NB4 (cell line): ENCODE measurements at regions not wholly inside any gene's neighbourhood (a gene's known extent, or its start where the extent isn't known, plus 50 kb on each side); places are given as distances from the start of the nearest gene placed in this dataset.
"Not testable (repeated sequence)": the region's sequence is repeated elsewhere in the genome, so short reads cannot be mapped to it uniquely, and the experiment has no call there.

Experiments
- DNase-seq: peaks from one replicate; pipeline ENCODE4 v3.0.0; 2010; ENCODE audit warnings: low read depth
- H3K4me3 ChIP-seq: one replicate; pipeline ENCODE4 v1.5.1; 2011; ENCODE audit warnings: mild to moderate bottlenecking, low read depth, low read length, moderate library complexity
- MAX ChIP-seq: IDR thresholded peaks from 2 replicates; pipeline ENCODE4 v1.6.1; 2011; ENCODE audit warnings: low read depth, low read length
- MYC ChIP-seq: IDR thresholded peaks from 2 replicates; pipeline ENCODE4 v1.6.1; 2011; ENCODE audit warnings: low read depth, low read length
- POLR2A ChIP-seq: IDR thresholded peaks from 2 replicates; pipeline ENCODE4 v1.6.1; 2011; ENCODE audit warnings: mild to moderate bottlenecking; ENCODE audit not compliant: insufficient read length; ENCODE audit errors: extremely low read depth
- TF ChIP-seq, protein P1 (sequence below): IDR thresholded peaks from one replicate; pipeline ENCODE4 v1.5.1; 2012; ENCODE audit warnings: low read depth, low read length

- not testable (repeated sequence) for DNase-seq, H3K4me3 ChIP-seq
Measured at GRCh38 chr5:100359998-100360397, 175.2 kb upstream of the FAM174A start.

DNA sequence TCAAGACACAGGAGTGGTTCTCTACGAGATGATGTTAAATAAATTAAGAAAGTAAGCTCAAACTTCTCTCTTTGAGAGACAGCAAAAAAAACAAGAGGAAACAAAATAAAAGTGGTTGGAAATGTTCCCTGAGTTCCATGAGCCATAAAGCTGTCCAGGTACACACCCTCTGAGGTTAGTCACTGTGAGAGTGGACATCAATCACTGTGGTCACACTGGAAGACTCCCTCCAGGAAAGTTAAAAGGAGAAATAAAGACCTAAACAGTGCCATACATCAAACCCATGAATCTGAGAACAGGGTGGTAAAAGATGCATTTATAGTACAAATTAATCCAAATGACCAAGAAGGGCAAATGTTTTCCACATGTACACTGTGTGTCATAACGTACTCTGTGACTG lies 188.9 kb upstream of the FAM174A start:
- not testable (repeated sequence) for DNase-seq, H3K4me3 ChIP-seq

DNA sequence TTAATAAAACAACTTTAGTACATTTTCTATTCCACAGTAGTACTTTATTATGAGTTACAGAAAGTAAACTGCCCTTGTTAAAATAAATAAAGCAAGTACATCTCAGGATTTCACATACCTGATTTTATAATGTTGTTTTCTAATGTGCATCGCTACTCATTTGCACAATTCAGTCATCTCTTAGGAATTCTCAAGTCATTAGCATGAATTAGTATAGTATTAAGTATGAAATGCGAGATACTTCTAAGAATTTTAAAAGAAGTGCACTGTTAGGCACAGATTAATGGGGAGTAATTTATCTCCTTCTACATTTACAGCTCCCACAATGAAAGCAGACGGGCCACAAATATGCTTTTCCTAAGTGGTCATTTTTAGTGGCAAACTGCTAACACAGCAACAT lies 193.7 kb upstream of the FAM174A start:
- H3K4me3 ChIP-seq, DNase-seq: not testable (repeated sequence)

DNA sequence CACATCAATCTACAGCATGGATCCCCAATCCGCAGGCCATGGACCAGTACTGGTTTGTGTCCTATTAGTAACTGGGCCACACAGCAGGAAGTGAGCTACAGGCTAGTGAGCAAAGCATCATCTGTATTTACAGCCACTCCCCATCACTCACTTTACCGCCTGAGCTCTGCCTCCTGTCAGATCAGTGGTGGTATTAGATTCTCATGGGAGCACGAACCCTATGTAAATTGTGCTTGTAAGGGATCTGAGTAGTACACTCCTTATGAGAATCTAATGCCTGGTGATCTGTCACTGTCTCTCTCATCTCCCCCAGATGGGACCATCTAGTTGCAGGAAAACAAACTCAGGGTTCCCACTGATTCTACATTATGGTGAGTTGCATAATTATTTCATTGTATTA lies 212.7 kb upstream of the FAM174A start:
- no peak for DNase-seq
- no peak overlapping the region for H3K4me3 ChIP-seq
- TF ChIP-seq POLR2A = no peak
- TF ChIP-seq MYC = no peak
- TF ChIP-seq MAX = no peak
- TF ChIP-seq, protein P1, sequence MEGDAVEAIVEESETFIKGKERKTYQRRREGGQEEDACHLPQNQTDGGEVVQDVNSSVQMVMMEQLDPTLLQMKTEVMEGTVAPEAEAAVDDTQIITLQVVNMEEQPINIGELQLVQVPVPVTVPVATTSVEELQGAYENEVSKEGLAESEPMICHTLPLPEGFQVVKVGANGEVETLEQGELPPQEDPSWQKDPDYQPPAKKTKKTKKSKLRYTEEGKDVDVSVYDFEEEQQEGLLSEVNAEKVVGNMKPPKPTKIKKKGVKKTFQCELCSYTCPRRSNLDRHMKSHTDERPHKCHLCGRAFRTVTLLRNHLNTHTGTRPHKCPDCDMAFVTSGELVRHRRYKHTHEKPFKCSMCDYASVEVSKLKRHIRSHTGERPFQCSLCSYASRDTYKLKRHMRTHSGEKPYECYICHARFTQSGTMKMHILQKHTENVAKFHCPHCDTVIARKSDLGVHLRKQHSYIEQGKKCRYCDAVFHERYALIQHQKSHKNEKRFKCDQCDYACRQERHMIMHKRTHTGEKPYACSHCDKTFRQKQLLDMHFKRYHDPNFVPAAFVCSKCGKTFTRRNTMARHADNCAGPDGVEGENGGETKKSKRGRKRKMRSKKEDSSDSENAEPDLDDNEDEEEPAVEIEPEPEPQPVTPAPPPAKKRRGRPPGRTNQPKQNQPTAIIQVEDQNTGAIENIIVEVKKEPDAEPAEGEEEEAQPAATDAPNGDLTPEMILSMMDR = no peak

DNA sequence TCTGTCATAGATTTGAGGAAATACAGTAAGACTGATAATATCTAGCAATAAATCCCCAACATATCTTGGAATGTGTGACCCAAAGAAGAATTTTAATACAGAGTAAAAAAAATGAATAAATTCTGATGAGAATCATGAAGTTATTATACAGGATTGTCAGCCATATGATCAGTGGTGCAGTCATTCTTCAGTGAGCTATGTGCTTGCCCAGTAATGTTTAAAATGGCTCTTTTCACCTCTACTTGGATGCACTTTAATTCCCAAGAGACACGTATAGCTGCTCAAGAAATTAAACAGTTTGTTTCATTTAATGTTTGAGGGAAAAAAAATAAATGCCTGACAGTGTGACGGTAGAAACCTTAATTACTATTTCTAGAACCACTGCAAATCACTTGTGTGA lies 215.3 kb upstream of the FAM174A start:
- TF ChIP-seq, protein P1 = no peak
- no peak for TF ChIP-seq MAX
- no peak for DNase-seq
- H3K4me3 ChIP-seq = no peak overlapping the region

GRCh38 chr5:100313657-100314056 lies 221.5 kb upstream of the FAM174A start:
- peak; percentile 15 for DNase-seq
- TF ChIP-seq, protein P1 = no peak
- TF ChIP-seq POLR2A (no peak), MYC (no peak), MAX (no peak)
- no peak overlapping the region for H3K4me3 ChIP-seq

DNA sequence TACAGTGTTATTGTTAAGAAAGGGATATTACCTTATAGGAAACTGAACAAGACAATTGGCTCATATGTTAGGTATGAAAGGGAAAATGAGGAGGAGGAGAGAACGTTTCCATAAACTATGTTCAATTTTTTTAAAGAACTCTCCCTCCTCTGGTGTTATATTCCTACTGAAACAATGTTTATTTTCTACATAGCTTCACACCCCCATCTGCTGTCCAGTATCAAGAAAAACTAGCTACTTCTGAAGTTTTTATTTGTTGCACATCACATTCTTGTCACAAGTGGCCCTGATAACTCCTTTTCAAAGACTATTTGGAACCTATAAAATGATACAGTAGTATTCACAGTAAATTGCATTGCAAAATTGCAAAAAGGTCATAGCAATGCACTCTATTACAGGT lies 223.4 kb upstream of the FAM174A start:
- TF ChIP-seq MYC = no peak
- TF ChIP-seq, protein P1 = no peak
- no peak for TF ChIP-seq POLR2A
- no peak overlapping the region for H3K4me3 ChIP-seq
- DNase-seq = no peak

- TF ChIP-seq MYC = no peak
- no peak for TF ChIP-seq MAX
- TF ChIP-seq POLR2A = no peak
- TF ChIP-seq, protein P1 = no peak
- no peak for DNase-seq
- no peak overlapping the region for H3K4me3 ChIP-seq
Measured at GRCh38 chr5:100306000-100306399, 229.2 kb upstream of the FAM174A start.
